Mucosa of rectum (tissue), 2 donors: ENCODE measurements at regions not wholly inside any gene's neighbourhood (a gene's known extent, or its start where the extent isn't known, plus 50 kb on each side); places are given as distances from the start of the nearest gene placed in this dataset.
"Not testable (repeated sequence)": the region's sequence is repeated elsewhere in the genome, so short reads cannot be mapped to it uniquely, and the experiment has no call there.

ENCODE experiments used
- H3K27ac ChIP-seq, 2 donors: one replicate each; pipeline ENCODE4 v1.7.0; 2013; ENCODE audit warnings: inconsistent platforms in 2 of 2, low read depth in 2 of 2, low read length in 2 of 2
- H3K27me3 ChIP-seq, 2 donors: one replicate each; pipeline ENCODE4 v1.7.0; 2013; ENCODE audit warnings: low read length in 2 of 2; ENCODE audit not compliant: control insufficient read depth in 2 of 2, insufficient read depth in 2 of 2
- H3K36me3 ChIP-seq, 2 donors: one replicate each; pipeline ENCODE4 v1.7.0; 2013; ENCODE audit warnings: low read length in 2 of 2; ENCODE audit not compliant: control insufficient read depth in 2 of 2, insufficient read depth in 2 of 2
- H3K4me1 ChIP-seq, 2 donors: one replicate each; pipeline ENCODE4 v1.7.0; 2013; ENCODE audit warnings: low read length in 2 of 2, mild to moderate bottlenecking in 1 of 2; ENCODE audit not compliant: control insufficient read depth in 2 of 2, insufficient read depth in 2 of 2
- H3K4me3 ChIP-seq, 2 donors: one replicate each; pipeline ENCODE4 v1.7.0; 2013; ENCODE audit warnings: low read length in 2 of 2
- H3K9ac ChIP-seq, 2 donors: one replicate each; pipeline ENCODE4 v1.7.0; 2013; ENCODE audit warnings: low read length in 2 of 2, low read depth in 1 of 2, mild to moderate bottlenecking in 1 of 2
- H3K9me3 ChIP-seq, 2 donors: one replicate each; pipeline ENCODE4 v1.7.0; 2013; ENCODE audit warnings: low read length in 2 of 2; ENCODE audit not compliant: control insufficient read depth in 2 of 2
- donor health status: healthy.
- donor health status: Normal muscosa, but diverticular disease.

- H3K9ac ChIP-seq, H3K36me3 ChIP-seq, H3K27me3 ChIP-seq, H3K4me1 ChIP-seq, H3K9me3 ChIP-seq, H3K4me3 ChIP-seq, H3K27ac ChIP-seq: not testable (repeated sequence)
Observed at GRCh38 chrX:55883541-55883940, 166.0 kb downstream of the RRAGB start.

- H3K9me3 ChIP-seq = no peaks in the 10 kb centered on the region
- no peaks in the 10 kb centered on the region for H3K36me3 ChIP-seq
- peak overlapping the region; percentile 57 to 70 for H3K9ac ChIP-seq
- peak overlapping the region; percentile 81 to 84 for H3K4me3 ChIP-seq
- peak overlapping the region; percentile 79 to 90 for H3K27ac ChIP-seq
- peaks cover 0 to 4% of the 10 kb centered on the region in 2 donors for H3K4me1 ChIP-seq
- H3K27me3 ChIP-seq = no peaks in the 10 kb centered on the region
Observed at GRCh38 chrX:55907968-55908607, 190.5 kb downstream of the RRAGB start.

GRCh38 chrX:55908661-55909212, 191.2 kb downstream of the RRAGB start:
- peak overlapping the region; percentile 79 to 90 for H3K27ac ChIP-seq
- peak overlapping the region; percentile 57 to 70 for H3K9ac ChIP-seq
- H3K36me3 ChIP-seq = no peaks in the 10 kb centered on the region

GRCh38 chrX:55919367-55920221, 202.0 kb downstream of the RRAGB start:
- Histone ChIP-seq H3K36me3 (no peaks in the 10 kb centered on the region), H3K9ac (no peak overlapping the region), H3K9me3 (no peaks in the 10 kb centered on the region), H3K4me3 (no peak overlapping the region), H3K27me3 (no peaks in the 10 kb centered on the region), H3K27ac (no peak overlapping the region), H3K4me1 (no peaks in the 10 kb centered on the region)

More at GRCh38 chrX:55908661-55909212, 191.2 kb downstream of the RRAGB start:
- Histone ChIP-seq H3K4me1 (peaks cover 0 to 4% of the 10 kb centered on the region in 2 donors), H3K4me3 (peak overlapping the region; percentile 81 to 84), H3K9me3 (no peaks in the 10 kb centered on the region), H3K27me3 (no peaks in the 10 kb centered on the region)

- H3K36me3 ChIP-seq = no peaks in the 10 kb centered on the region
- no peaks in the 10 kb centered on the region for H3K27me3 ChIP-seq
- H3K9me3 ChIP-seq = no peaks in the 10 kb centered on the region
- no peak overlapping the region for H3K4me3 ChIP-seq
- no peak overlapping the region for H3K27ac ChIP-seq
- H3K9ac ChIP-seq = no peak overlapping the region
- no peaks in the 10 kb centered on the region for H3K4me1 ChIP-seq
Observed at GRCh38 chrX:55924574-55924973, 207.0 kb downstream of the RRAGB start.

- not testable (repeated sequence) for H3K27ac ChIP-seq, H3K4me3 ChIP-seq, H3K9me3 ChIP-seq, H3K36me3 ChIP-seq, H3K9ac ChIP-seq, H3K4me1 ChIP-seq, H3K27me3 ChIP-seq
Observed at GRCh38 chrX:55928529-55928928, 211.0 kb downstream of the RRAGB start.
